ENCODE measurements at regions not wholly inside any gene's neighbourhood (a gene's known extent, or its start where the extent isn't known, plus 50 kb on each side); places are given as distances from the start of the nearest gene placed in this dataset.
A peak's percentile ranks its signal among the peaks of the same experiment; 100 is the strongest.

DNA sequence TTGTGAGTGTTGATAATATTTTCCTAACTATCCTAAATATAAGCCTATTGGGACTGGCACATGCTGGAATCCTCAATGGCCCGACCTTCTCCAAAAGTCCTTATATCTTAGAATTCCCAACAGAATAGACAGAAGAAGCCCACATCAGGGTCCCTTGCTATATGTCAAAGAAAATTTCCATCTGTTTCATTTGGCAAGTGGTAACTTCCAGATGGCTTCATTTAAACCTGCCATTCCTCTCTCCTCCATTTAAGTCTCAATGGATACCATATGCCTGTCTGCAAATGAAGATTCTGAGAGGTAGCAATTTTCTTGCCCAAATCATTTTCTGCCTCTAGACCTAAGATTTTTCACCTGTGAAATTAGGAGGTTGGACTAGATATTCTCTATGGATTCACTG is 73.1 kb upstream of the KCNA4 start:
- DNase-seq (ENCODE audit: low read depth in 3 of 3, low spot score in 2 of 3): no peak

DNA sequence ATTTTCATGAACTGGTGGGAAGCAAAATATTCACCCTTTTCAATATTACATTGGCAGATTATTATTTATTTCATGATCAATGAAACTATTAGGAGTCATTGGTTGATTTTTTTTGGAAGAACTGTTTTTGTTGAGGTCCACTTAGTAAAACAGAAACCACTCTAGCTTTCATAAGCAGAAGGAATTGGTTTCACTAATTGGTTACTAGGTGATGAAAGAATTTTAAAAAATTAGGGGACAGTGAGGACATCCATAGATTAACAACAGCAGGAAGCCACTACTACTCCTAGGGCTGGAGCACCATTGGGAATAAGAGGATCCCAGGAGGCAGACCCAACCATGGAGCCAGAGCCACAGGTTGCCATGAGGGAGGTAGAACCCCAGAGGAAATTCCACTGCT is 74.4 kb upstream of the KCNA4 start:
- no peak for DNase-seq (ENCODE audit: low read depth in 3 of 3, low spot score in 2 of 3)

DNA sequence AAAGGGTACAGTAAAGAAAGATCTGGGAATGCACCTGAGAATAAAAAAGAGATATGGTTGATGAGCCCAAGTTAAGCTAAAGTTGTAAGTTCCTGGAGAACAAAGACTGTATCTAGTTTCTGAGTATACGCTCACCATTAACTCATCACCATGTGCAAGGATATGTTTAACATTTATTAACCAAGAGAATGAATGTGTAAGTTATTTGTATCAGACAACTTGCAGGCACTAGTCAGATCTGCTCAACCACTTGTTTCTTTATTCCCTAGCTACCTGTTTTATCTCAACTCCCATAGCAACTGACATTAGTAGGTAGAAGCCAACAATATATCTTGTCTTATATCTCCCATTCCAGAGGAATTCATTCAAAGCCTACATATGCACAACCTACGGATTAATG is 74.9 kb upstream of the KCNA4 start:
- no peak for DNase-seq (ENCODE audit: low read depth in 3 of 3, low spot score in 2 of 3)

DNA sequence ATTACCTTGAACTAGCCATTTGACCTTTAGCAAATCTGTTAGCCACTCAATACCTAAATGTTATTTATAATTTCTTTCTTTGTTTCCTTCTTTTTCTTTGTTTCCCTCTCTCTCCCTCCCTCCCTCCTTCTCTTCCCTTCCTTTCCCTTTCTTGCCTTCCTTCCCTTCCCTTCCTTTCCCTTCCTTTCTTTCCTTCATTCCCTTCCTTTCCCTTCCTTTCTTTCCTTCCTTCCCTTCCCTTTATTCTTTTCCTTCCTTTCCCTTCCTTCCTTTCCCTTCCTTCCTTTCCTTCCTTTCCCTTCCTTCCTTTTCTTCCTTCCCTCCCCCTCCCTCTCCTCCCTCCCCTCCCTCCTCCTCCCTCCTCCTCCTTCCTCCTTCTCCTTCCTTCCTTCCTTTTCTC is 75.7 kb upstream of the KCNA4 start:
- no peak for DNase-seq (ENCODE audit: low read depth in 3 of 3, low spot score in 2 of 3)

DNA sequence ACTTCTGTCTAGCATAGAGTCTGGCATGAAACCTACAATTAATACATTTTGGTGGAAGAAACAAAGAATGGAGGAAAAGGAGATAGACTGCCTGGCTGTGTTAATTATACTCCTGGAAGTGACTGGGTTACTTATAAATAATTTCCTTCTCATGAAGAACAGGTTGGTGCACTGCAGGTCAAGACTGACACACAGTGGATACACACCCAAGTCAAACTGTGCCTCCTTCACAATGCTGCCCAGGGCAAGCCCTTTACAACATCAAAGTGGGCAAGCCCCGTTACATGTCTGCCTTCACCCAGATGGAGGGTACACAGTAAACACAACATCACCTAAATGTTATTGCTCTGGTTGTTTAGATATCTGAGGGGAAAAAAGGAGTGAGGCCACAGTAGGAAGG is 83.7 kb upstream of the KCNA4 start:
- DNase-seq (ENCODE audit: low read depth in 3 of 3, low spot score in 2 of 3): no peak

DNA sequence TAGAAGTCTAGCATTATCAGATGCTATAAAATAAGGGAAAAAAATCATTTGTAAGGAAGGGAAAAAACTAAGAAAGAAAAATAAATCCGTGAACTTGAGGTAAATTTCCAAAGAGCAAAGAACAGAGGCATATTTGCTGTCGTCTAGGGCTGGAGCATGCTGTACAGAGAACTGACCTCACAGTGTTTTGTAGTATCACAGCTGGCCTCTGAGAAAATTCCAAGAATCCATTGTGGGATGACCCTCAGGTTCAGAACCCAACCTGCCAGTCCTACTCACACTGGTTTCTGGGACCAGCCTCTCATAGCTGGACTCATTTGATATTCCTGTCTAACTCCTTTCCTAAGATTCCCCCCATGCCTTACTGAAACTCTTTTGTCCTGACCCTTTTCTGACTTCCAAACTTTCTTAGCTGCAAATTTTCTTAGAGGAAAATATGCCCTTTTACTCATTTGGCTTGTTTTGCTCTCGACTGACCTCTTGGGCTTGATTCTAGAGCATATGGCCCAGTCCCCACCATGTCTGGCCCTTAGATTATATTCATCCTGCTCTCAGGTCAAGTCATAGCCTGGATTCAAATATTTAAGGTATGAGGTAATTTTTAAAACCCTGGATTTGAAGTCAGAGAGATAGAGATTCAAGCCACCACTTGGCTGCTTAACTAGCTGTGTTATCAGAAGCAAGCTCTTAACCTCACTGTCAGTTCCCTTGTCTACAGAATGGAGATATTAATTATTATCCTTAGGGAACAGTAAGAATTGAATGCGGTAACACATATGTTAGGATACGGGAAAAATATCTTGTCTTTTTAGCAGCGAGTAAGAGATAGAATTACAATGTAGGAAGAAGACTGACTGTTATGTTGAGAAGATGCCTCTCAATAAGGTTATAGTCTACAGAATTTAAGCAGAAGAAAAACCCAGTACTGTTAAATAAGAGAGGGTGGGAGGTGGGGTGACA is 89.7 kb upstream of the KCNA4 start:
- DNase-seq (ENCODE audit: low read depth in 3 of 3, low spot score in 2 of 3): no peak

DNA sequence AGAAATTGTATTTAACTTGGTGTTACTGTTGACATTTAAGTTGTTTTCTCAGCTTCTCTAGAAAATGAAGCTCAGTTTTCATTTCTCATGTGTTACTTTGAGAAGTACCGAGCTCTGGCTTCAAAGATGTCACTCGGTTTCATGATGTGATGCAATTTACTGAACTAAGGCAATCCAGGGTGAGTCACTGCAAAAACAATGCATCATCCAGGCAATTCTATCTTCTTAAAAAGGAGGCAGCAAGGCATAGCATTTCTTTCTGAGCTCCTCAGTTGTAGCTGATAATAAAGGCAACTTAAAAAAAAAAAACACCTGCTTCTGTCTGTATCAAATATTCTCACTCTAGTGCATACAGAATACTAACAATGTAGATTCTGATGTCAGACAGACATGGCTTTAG is 91.1 kb upstream of the KCNA4 start:
- no peak for DNase-seq (ENCODE audit: low read depth in 3 of 3, low spot score in 2 of 3)

DNA sequence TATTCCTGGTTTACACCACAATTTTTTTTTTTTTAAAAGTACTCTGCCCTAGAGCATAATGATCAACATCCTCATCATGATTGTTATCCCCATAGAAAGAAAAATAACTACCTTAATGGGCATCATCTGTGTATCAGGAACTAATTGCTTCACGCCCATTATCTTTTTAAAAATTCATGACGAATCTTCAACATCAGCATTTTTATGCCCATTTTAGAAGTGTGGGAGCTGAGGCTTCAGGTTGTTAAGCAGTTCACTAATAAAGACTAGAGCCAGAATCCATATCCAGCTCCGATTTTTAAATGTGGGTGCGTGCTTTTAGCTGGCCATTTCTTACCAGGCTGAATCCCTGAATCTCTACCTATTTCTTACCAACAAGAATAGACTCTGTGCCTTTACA is 92.9 kb upstream of the KCNA4 start:
- DNase-seq (ENCODE audit: low read depth in 3 of 3, low spot score in 2 of 3): no peak

DNA sequence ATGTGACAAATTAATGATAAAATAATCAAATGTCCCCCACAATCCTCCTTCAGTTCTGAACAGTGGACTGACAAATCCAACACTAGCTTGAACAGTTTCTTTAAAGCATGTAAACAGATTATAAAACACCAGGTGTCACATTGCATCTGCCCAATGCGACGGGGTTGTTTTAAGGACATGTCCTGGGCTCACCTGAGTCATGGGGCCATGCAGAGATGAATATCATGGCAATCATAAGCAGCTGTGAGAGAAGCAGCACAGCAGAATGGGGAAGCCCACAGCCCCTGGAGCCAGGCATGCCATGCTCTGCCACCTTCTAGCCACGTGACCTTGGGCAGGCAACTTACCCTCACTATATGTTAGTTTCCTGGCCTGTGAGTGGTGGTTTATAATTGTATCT is 93.9 kb upstream of the KCNA4 start:
- DNase-seq (ENCODE audit: low read depth in 3 of 3, low spot score in 2 of 3): no peak

DNA sequence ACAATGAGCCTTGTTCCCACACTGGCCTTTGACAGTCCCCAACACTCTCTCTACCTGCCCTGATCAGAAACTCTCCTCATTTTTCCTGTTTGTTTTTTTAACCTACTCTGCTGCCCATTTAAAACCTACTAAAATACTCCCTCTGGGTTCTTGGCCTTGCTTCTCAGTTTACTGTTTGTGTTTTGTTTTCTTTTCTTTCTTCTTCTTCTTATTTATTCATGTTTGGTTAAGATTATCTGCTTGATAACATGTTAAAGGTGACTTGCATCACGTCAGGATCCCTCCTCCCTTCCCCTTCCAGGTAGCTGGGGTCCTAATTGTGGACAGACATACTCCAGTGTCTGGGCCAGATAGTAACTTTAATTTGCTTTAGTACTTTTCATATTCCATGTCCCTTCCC is 95.0 kb upstream of the KCNA4 start:
- DNase-seq (ENCODE audit: low read depth in 3 of 3, low spot score in 2 of 3): no peak

DNA sequence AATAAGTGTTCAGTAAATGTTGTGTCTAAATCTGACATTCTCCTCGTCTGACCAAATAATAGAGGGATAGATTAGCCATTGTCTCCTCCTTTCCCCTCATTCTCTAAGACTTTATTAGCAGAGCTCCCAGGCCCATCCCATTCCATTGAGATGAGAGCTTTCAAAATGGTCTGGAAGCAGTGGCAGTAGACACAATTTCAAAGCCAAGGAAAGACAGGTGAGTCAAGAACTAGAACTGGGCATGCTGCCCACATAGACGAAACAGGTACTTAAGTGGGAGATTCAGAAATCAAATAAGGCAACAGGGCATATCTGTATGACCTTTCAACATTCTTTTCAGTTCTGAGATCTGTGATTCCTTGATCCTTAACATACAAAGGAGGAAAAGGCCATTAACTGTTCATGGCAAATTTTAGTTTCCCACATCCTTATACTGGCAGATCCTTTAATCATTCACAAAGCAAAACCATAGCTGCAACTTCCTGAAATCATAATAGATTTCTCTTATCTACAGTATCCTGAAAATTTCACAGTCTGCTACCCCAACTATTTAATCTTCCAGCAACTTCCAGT is 96.6 kb upstream of the KCNA4 start:
- DNase-seq (ENCODE audit: low read depth in 3 of 3, low spot score in 2 of 3): no peak

DNA sequence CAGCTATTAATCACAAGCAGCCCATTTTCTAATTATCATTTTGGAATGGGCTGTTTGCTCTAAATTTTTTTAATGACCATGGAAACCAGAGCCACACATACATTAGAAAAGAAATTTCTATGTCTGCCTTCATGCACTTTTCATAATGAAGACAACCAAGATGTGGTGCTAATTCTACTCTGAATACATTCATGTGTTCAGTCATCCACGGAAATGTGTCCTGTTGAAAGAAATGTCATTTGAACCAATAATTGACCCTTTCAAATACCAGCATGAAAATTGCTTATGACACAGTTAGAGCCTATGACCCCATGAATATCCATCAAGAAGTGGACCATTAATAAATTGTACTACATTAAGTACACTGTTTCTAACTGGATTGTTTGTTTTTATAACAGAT is 99.7 kb upstream of the KCNA4 start:
- no peak for DNase-seq (ENCODE audit: low read depth in 3 of 3, low spot score in 2 of 3)

DNA sequence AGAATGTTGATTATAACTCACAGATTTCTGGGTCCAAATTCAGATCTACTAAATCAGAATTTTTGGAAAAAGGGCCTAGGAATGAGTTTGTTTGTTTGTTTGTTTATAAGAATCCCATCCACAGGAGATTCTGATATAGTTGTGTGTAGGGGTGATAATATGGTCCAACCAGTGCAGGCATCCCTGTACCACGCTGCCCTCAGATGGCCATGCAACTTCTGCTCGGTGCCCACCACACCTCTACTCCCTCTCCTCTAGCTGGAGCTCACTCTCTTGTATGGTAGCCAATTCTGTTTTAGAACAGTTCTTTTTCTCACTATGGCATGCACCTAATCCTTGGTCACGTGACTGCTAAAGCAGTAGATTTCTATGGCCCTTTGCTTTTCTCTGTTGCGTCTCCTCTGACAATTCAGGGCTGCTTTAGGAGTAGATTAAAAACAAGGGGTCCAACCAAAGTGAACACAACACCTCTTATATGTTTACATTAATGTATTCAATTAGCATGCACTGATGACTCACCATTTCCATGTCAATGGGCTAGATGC is 103.3 kb upstream of the KCNA4 start:
- DNase-seq (ENCODE audit: low read depth in 3 of 3, low spot score in 2 of 3): no peak

DNA sequence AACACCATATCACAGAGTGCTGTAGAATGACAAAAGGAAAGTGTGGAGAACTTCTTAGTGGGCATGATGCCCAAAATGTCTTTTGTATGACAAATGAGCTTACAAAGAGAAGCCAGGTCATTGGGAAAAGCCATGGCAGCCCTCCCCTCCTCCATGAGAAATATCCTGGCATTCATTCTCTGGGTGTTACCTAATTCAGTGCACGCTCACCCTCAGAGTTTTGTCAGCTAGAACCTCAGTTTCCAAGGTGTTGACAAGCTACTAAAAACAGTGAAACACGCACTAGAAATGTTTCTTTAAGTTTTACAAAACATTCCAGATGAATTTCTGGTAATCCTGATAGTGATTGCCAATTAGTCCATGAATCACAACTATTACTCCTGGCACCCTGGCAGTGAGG is 105.4 kb upstream of the FSHB start:
- no peak for DNase-seq (ENCODE audit: low read depth in 3 of 3, low spot score in 2 of 3)

DNA sequence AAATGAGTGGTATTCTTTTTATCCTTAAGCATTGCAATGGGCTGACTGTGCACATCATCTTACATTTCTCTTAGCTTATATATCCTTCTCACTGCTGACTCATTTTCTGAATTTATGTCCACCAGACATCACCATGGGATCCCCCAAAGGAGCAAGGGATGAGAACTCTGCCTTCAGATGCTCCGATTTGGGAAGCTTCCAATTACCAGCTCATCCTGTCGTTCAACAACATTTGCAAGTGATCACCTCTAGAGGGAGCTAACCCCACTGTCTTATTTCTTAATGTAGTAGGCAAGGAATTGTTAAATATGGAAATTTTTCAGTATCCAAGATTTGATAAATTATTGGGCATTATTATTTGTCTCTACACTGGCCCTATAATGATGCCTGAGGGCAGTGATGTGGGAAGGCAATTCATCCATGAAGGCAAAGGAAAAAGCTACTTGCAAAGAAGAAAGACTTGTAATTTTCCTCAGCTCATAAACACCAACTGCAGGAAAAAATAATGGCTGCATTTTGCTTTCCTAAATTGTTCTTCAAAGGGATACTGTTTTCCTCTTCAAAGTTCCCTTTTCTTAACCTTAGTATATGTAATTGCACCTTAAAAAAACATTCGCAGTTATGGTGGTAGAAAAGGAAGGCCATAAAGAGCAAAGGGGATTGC is 102.4 kb upstream of the FSHB start:
- DNase-seq (ENCODE audit: low read depth in 3 of 3, low spot score in 2 of 3): no peak

DNA sequence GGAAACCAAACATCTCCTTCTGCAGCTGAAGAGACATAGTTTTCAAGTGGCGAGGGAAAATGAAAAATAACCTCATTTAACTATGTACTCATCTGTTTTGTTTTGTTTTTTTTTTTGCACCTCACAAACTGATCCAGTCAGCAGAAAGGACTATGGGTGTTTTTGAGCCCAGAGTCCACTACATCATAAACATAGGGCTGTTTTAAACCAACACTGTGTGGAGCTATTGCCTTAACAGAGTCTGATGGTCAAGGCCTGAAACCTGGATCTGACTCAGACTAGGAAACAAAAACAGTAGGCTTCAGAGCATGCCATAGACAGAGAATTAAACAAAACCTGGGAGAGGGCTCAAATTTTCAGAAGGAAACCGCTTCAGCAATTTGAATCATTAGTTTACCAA is 99.3 kb upstream of the FSHB start:
- no peak for DNase-seq (ENCODE audit: low read depth in 3 of 3, low spot score in 2 of 3)

DNA sequence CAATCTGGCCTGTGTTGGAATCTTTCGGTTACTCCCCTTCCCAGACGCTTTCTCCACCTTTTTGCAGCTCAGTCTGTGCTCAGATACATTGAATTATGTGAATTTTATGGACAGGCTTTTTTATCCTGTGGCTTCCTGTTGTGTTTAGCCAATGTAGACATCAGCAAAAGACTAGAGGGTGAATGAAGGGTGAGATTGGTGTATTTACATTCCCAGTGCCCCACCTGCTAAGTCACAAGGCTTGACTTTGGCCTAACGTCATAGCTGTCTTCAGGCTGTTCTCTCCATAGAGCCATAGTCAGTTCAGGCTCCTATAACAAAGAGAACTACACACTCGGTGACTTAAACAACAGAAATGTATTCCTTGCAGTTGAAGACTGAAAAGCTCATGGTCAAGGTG is 97.5 kb upstream of the FSHB start:
- no peak for DNase-seq (ENCODE audit: low read depth in 3 of 3, low spot score in 2 of 3)

DNA sequence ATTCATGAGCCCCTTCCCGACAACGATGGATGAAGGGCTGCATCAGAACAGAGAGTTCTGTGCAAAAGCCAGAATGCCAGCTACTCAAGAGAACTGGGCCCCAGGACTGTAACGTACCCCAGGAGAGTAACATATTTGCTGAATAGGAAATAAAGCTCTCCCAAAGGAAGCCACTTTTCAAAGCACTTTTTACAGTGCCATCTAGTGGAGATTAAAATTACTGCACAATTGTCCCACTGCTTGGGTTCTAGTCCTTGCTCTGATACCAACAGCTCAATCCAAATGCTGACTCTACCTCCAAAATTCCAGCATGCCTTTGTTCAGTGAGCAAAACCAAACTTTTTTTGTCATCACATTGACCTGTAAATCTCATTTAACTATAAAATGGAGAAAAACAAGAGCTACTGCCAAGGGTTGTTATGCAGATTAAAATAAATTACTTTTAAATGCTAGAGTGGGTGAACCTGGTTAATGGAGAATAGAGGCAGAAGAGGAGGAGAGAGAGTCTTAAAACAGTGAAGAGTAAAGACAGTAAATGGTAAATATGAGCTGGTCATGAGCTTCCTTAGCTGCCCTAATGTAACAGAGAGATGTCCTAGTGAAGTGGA is 87.6 kb upstream of the FSHB start:
- peak; percentile 8 to 17 (median 10) for DNase-seq (ENCODE audit: low read depth in 3 of 3, low spot score in 2 of 3)

DNA sequence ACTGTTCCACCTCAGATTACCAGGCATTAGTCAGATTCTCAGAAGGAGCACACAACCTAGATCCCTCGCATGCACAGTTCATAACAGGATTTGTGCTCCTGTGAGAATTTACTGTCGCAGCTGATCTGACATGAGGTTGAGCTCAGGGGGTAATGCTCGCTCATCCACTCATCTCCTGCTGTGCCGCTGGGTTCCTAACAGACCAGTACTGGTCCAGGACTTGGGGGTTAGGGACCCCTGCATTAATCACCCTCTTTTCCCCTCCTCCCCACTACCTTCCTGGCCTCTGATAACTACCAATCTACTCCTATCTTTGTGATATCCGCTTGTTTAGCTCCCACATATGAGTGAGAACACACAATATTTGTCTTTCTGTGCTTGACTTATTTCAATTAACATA is 83.5 kb upstream of the FSHB start:
- DNase-seq (ENCODE audit: low read depth in 3 of 3, low spot score in 2 of 3): no peak

DNA sequence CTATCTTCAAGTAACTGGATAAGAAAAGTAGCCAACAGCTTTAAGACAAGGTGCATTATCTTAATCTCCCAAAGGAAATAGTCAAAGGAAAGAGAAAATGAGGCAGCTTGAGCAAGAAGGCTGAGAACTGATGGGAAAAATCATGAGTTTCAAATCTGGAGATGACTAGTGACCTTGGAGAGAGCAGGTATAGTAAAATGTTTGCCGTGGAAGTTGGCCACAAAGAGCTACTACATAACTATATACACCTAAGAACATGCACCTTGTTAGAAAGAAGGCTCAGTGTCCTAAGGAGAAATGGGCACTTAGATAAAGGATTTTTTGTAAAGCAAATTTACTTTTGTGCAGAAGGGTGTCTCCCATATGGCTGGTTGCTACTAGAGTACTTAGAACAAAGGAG is 80.8 kb upstream of the FSHB start:
- no peak for DNase-seq (ENCODE audit: low read depth in 3 of 3, low spot score in 2 of 3)

DNA sequence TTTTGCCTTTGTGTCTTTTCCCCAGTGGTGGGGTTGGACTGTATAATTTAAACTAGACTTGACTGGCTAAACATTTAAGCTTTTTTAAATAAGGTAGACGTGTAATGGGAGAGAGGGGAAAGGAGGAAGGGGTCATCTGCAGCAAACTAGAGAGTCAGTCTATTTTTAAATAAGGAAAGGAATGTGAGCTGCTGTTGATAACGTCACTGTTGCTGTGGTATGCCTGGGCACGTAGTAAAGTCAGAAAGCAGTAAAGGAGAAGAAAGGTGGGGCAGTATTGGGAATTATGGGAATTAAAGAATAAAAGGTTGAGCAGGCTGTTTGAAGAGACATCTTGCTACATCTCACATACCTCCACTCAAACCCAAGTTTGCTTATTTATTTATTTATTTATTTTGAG is 80.4 kb upstream of the FSHB start:
- no peak for DNase-seq (ENCODE audit: low read depth in 3 of 3, low spot score in 2 of 3)

All from right renal cortex interstitium (tissue), 3 donors.